H1 (cell line): ENCODE measurements at regions not wholly inside any gene's neighbourhood (a gene's known extent, or its start where the extent isn't known, plus 50 kb on each side); places are given as distances from the start of the nearest gene placed in this dataset.

ENCODE experiments used
- CTCF ChIA-PET: fragments of 300-600 bp; sonication (Branson Sonifier 250); formaldehyde crosslinking; loops from one replicate; lab custom pipeline; 2021; ENCODE audit not compliant: partially characterized antibody; lab: Charles Lee
- POLR2A ChIA-PET: fragments of 300-600 bp; sonication (Branson Sonifier 250); formaldehyde crosslinking; loops from one replicate; lab custom pipeline; 2021; ENCODE audit warnings: inconsistent platforms; ENCODE audit not compliant: partially characterized antibody; lab: Charles Lee
- DNase-seq, 2 experiments: peaks; one replicate each; pipeline versions ENCODE4 v3.0.0 to v3.0.0-alpha.2; 2010 to 2022; ENCODE audit warnings: low spot score in 2 of 2, low read depth in 1 of 2, mixed read lengths in 1 of 2
- FAIRE-seq: peaks from 2 replicates; lab custom pipeline; 2011; peaks lifted over from hg19 to GRCh38; lab: Jason Lieb, UNC
- H2AFZ ChIP-seq: 2 replicates; pipeline ENCODE4 v1.8.1; 2012; ENCODE audit warnings: low read length, inconsistent platforms
- H2AK5ac ChIP-seq: 2 replicates; pipeline ENCODE4 v1.6.1; 2013; ENCODE audit warnings: low read depth, low read length
- H2BK120ac ChIP-seq: replicated peaks from 2 replicates; pipeline ENCODE3; 2013; ENCODE audit warnings: low read depth, low read length, inconsistent platforms
- H2BK12ac ChIP-seq: 2 replicates; pipeline ENCODE4 v1.6.1; 2013; ENCODE audit warnings: low read depth, low read length
- H2BK15ac ChIP-seq: 2 replicates; pipeline ENCODE4 v1.6.1; 2013; ENCODE audit warnings: low read length
- H2BK20ac ChIP-seq: 2 replicates; pipeline ENCODE4 v1.6.1; 2013; ENCODE audit warnings: low read length
- H2BK5ac ChIP-seq: 2 replicates; pipeline ENCODE4 v1.6.1; 2013; ENCODE audit warnings: low read depth, low read length
- H3K14ac ChIP-seq: 2 replicates; pipeline ENCODE4 v1.6.1; 2013; ENCODE audit warnings: inconsistent platforms; ENCODE audit not compliant: insufficient read length
- H3K18ac ChIP-seq: 2 replicates; pipeline ENCODE4 v1.6.1; 2013; ENCODE audit warnings: low read length; ENCODE audit errors: extremely low read depth
- H3K23ac ChIP-seq: 2 replicates; pipeline ENCODE4 v1.6.1; 2013; ENCODE audit warnings: inconsistent platforms; ENCODE audit not compliant: insufficient read length
- H3K23me2 ChIP-seq: 2 replicates; pipeline ENCODE4 v1.6.1; 2013; ENCODE audit warnings: low read depth, low read length
- H3K27ac ChIP-seq: 2 replicates; pipeline ENCODE4 v1.6.1; 2011; ENCODE audit warnings: low read depth, low read length, inconsistent platforms
- H3K27me3 ChIP-seq, 4 experiments: replicated peaks in 1 of 4; 1 replicate in 1 of 4; 2 replicates in 3 of 4; pipeline versions ENCODE4 v1.6.1 to v1.8.1; 2011 to 2013; ENCODE audit warnings: low read length in 3 of 4, mild to moderate bottlenecking in 3 of 4, inconsistent platforms in 2 of 4, mixed read lengths in 2 of 4, moderate library complexity in 1 of 4; ENCODE audit not compliant: control insufficient read depth in 3 of 4, insufficient read depth in 3 of 4; ENCODE audit errors: extremely low read depth in 1 of 4
- H3K36me3 ChIP-seq, 4 experiments: 2 replicates each; pipeline versions ENCODE4 v1.6.1 to v1.8.1; 2011 to 2013; ENCODE audit warnings: mild to moderate bottlenecking in 4 of 4, low read length in 3 of 4, moderate library complexity in 2 of 4, control low read depth in 1 of 4, inconsistent platforms in 1 of 4; ENCODE audit not compliant: insufficient read depth in 4 of 4, control insufficient read depth in 2 of 4
- H3K4ac ChIP-seq: replicated peaks from 2 replicates; pipeline ENCODE3; 2013; ENCODE audit warnings: low read length, low read depth, mixed read lengths, inconsistent platforms; ENCODE audit not compliant: insufficient read length
- H3K4me1 ChIP-seq, 4 experiments: replicated peaks in 1 of 4; 1 replicate in 1 of 4; 2 replicates in 3 of 4; pipeline versions ENCODE4 v1.6.1 to v1.8.1; 2011 to 2013; ENCODE audit warnings: low read length in 3 of 4, inconsistent platforms in 2 of 4, mixed read lengths in 1 of 4; ENCODE audit not compliant: insufficient read depth in 4 of 4, control insufficient read depth in 3 of 4
- H3K4me2 ChIP-seq, 2 experiments: 2 replicates each; pipeline versions ENCODE4 v1.6.1 to v1.8.1; 2011 to 2013; ENCODE audit warnings: low read depth in 2 of 2, low read length in 2 of 2, control low read depth in 1 of 2, inconsistent platforms in 1 of 2, mild to moderate bottlenecking in 1 of 2; ENCODE audit not compliant: insufficient read depth in 1 of 2
- H3K4me3 ChIP-seq, 4 experiments: fragments of 200-600, 300-600 bp in 1 of 4; sonication (generic), shearing (Covaris generic), sonication (Bioruptor Twin) in 1 of 4; 2 replicates each; pipeline versions ENCODE4 v1.5.1 to v1.8.1; 2011 to 2016; ENCODE audit warnings: low read length in 4 of 4, low read depth in 3 of 4, control low read depth in 2 of 4, inconsistent platforms in 2 of 4, mild to moderate bottlenecking in 2 of 4, mixed read lengths in 1 of 4, moderate library complexity in 1 of 4; ENCODE audit not compliant: insufficient read depth in 2 of 4; ENCODE audit errors: extremely low read depth in 1 of 4
- H3K56ac ChIP-seq: replicated peaks from 2 replicates; pipeline ENCODE3; 2013; ENCODE audit warnings: low read depth, mild to moderate bottlenecking, mixed read lengths, low read length, inconsistent platforms; ENCODE audit not compliant: insufficient read length
- H3K79me1 ChIP-seq: 2 replicates; pipeline ENCODE4 v1.6.1; 2013; ENCODE audit warnings: low read depth, low read length, control low read depth
- H3K79me2 ChIP-seq, 2 experiments: 2 replicates each; pipeline versions ENCODE4 v1.6.1 to v1.8.1; 2012 to 2013; ENCODE audit warnings: low read length in 2 of 2, mild to moderate bottlenecking in 2 of 2, inconsistent platforms in 1 of 2; ENCODE audit not compliant: insufficient read depth in 2 of 2, control insufficient read depth in 1 of 2
- H3K9ac ChIP-seq, 4 experiments: replicated peaks in 1 of 4; 1 replicate in 1 of 4; 2 replicates in 3 of 4; pipeline versions ENCODE4 v1.6.1 to v1.8.1; 2011 to 2013; ENCODE audit warnings: low read depth in 3 of 4, low read length in 3 of 4, control low read depth in 2 of 4, mild to moderate bottlenecking in 2 of 4, moderate library complexity in 2 of 4, inconsistent platforms in 1 of 4; ENCODE audit errors: extremely low read depth in 1 of 4
- H3K9me3 ChIP-seq, 2 experiments: 2 replicates each; pipeline versions ENCODE4 v1.6.1 to v1.8.1; 2012 to 2013; ENCODE audit warnings: mild to moderate bottlenecking in 2 of 2, moderate library complexity in 2 of 2, control low read depth in 1 of 2, inconsistent platforms in 1 of 2, low read depth in 1 of 2, low read length in 1 of 2, mixed read lengths in 1 of 2; ENCODE audit not compliant: insufficient read depth in 2 of 2
- H4K20me1 ChIP-seq, 2 experiments: replicated peaks in 1 of 2; 2 replicates each; pipeline versions ENCODE3 to v1.8.1; 2011 to 2013; ENCODE audit warnings: inconsistent platforms in 2 of 2, low read length in 2 of 2, mild to moderate bottlenecking in 1 of 2; ENCODE audit not compliant: insufficient read depth in 2 of 2, control insufficient read depth in 1 of 2
- H4K5ac ChIP-seq: 2 replicates; pipeline ENCODE4 v1.6.1; 2013; ENCODE audit warnings: low read length, low read depth, mixed read lengths, inconsistent platforms; ENCODE audit not compliant: insufficient read length
- H4K8ac ChIP-seq: 2 replicates; pipeline ENCODE4 v1.8.0; 2013; ENCODE audit warnings: mild to moderate bottlenecking, moderate library complexity, low read length, inconsistent platforms; ENCODE audit not compliant: insufficient read depth; ENCODE audit errors: extremely low read depth
- H4K91ac ChIP-seq: replicated peaks from 2 replicates; pipeline ENCODE3; 2013; ENCODE audit warnings: low read length, mixed read lengths, inconsistent platforms; ENCODE audit not compliant: insufficient read length
- E2F6 ChIP-seq: IDR thresholded peaks from 2 replicates; pipeline ENCODE4 v1.6.1; 2012; ENCODE audit warnings: inconsistent platforms
- FOSL1 ChIP-seq: IDR thresholded peaks from 2 replicates; pipeline ENCODE4 v1.6.1; 2011; ENCODE audit warnings: mild to moderate bottlenecking, low read depth, low read length, moderate library complexity; ENCODE audit not compliant: insufficient read depth
- POLR2A ChIP-seq, 2 experiments: IDR thresholded peaks; 1 replicate in 1 of 2; 2 replicates in 1 of 2; pipeline ENCODE4 v1.6.1; 2011; ENCODE audit warnings: low read depth in 2 of 2, low read length in 2 of 2, mild to moderate bottlenecking in 2 of 2; ENCODE audit errors: control extremely low read depth in 1 of 2
- SIRT6 ChIP-seq: IDR thresholded peaks from one replicate; pipeline ENCODE4 v1.7.1; 2012; ENCODE audit warnings: low read length, inconsistent platforms
- SIX5 ChIP-seq: IDR thresholded peaks from 2 replicates; pipeline ENCODE4 v1.6.1; 2011; ENCODE audit warnings: mild to moderate bottlenecking, low read depth, low read length
- SUZ12 ChIP-seq: fragments of 200-600 bp; sonication (generic); IDR thresholded peaks from 2 replicates; pipeline ENCODE4 v1.6.1; 2012; ENCODE audit warnings: mild to moderate bottlenecking, inconsistent platforms, low read length, moderate library complexity, mixed read lengths
- TAF7 ChIP-seq: optimal IDR thresholded peaks from 2 replicates; pipeline ENCODE3; 2011; ENCODE audit warnings: low read depth, mild to moderate bottlenecking, inconsistent platforms, low read length, moderate library complexity, borderline replicate concordance
- TCF12 ChIP-seq: IDR thresholded peaks from 2 replicates; pipeline ENCODE4 v1.6.1; 2011; ENCODE audit warnings: low read depth, mild to moderate bottlenecking, low read length
- WGBS, 2 experiments: shearing (Covaris generic) in 1 of 2; methylation state at CpG; one replicate each; pipeline versions ENCODE4 v1.1.6 to v1.1.7; 2013 to 2015; ENCODE audit warnings: low lambda C conversion rate in 2 of 2, mixed read lengths in 2 of 2, inconsistent platforms in 1 of 2, low coverage in 1 of 2, missing lambda C conversion rate in 1 of 2; ENCODE audit not compliant: insufficient replicate concordance in 2 of 2, insufficient coverage in 1 of 2, insufficient read length in 1 of 2; ENCODE audit errors: extremely low coverage in 1 of 2, missing lambda C conversion rate in 1 of 2; 5-methylcytosine and 5-hydroxymethylcytosine counted together

- DNase-seq: no peak
- Histone ChIP-seq H3K23me2 (no peaks in the 10 kb centered on the region), H4K8ac (no peak overlapping the region), H2AFZ (no peak overlapping the region), H3K4me2 (no peak overlapping the region), H2BK5ac (no peak overlapping the region), H3K9ac (no peak overlapping the region), H3K4me1 (peaks cover 0 to 2% (median 0%) of the 10 kb centered on the region in 4 experiments; a peak in 2 of 7 replicates), H4K20me1 (no peaks in the 10 kb centered on the region), H3K23ac (no peak overlapping the region), H3K27me3 (no peaks in the 10 kb centered on the region), H3K27ac (no peak overlapping the region), H3K9me3 (no peaks in the 10 kb centered on the region), H4K5ac (no peak overlapping the region), H3K18ac (no peak overlapping the region), H2BK12ac (no peak overlapping the region), H3K4me3 (no peak overlapping the region), H3K36me3 (no peaks in the 10 kb centered on the region), H2BK15ac (no peak overlapping the region), H3K4ac (no peak overlapping the region), H2BK120ac (no peak overlapping the region), H3K79me2 (no peaks in the 10 kb centered on the region), H3K14ac (no peak overlapping the region), H3K56ac (no peak overlapping the region), H3K79me1 (no peaks in the 10 kb centered on the region), H4K91ac (no peak overlapping the region), H2BK20ac (no peak overlapping the region), H2AK5ac (no peak overlapping the region)
- CTCF ChIA-PET: interaction anchor here (0.5 kb wide), 1 partner anchor 8 kb away, joined by 4 read pairs; no protein-coding TSS in a partner anchor
- POLR2A ChIA-PET: no interaction called here
- no peak for FAIRE-seq
- 80% methylated on average over 1 of the region's 1 CpG; no CpG with 5 or more reads in 1 of the 2 experiments for WGBS, 2 experiments
- TF ChIP-seq TAF7 (no peak), E2F6 (no peak), SIRT6 (no peak), TCF12 (no peak), SUZ12 (no peak), FOSL1 (no peak), POLR2A (IDR thresholded peaks at IDR 0.05; ENCODE audit: control extremely low read depth in 1 of 2, low read depth in 2 of 2, low read length in 2 of 2) (no peak), SIX5 (no peak)
Observed at GRCh38 chr7:126044662-126045061, 1115.0 kb upstream of the POT1 start.
